SK-N-SH treated with all-trans-retinoic acid at 6 μM for 48 hours (cell line): ENCODE measurements at regions not wholly inside any gene's neighbourhood (a gene's known extent, or its start where the extent isn't known, plus 50 kb on each side); places are given as distances from the start of the nearest gene placed in this dataset.
"Not testable (repeated sequence)": the region's sequence is repeated elsewhere in the genome, so short reads cannot be mapped to it uniquely, and the experiment has no call there.

ENCODE experiments used
- CSDC2 ChIP-seq: fragments of 250-450 bp; sonication (Bioruptor Pico); IDR thresholded peaks from 2 replicates; pipeline ENCODE4 v1.5.0; 2020; ENCODE audit warnings: mild to moderate bottlenecking, moderate library complexity
- GLIS3 ChIP-seq: fragments of 250-450 bp; sonication (Bioruptor Pico); IDR thresholded peaks from 2 replicates; pipeline ENCODE4 v1.5.0; 2020; ENCODE audit warnings: mild to moderate bottlenecking, moderate library complexity
- POU6F1 ChIP-seq: fragments of 250-450 bp; sonication (Bioruptor Pico); IDR thresholded peaks from 2 replicates; pipeline ENCODE4 v1.8.0; 2021; ENCODE audit warnings: low read depth, mild to moderate bottlenecking, moderate library complexity, borderline replicate concordance
- PPARA ChIP-seq: fragments of 250-450 bp; sonication (Bioruptor Pico); IDR thresholded peaks from 2 replicates; pipeline ENCODE4 v1.5.0; 2020; ENCODE audit warnings: mild to moderate bottlenecking, borderline replicate concordance

- TF ChIP-seq POU6F1; PPARA (CRISPR knock-in tag); CSDC2 (CRISPR knock-in tag); GLIS3 (CRISPR knock-in tag): not testable (repeated sequence)
Measured at GRCh38 chr3:153232050-153232752, 70.2 kb downstream of the RAP2B start.
